Neural cell (in vitro differentiated cells): ENCODE measurements at regions not wholly inside any gene's neighbourhood (a gene's known extent, or its start where the extent isn't known, plus 50 kb on each side); places are given as distances from the start of the nearest gene placed in this dataset.

Experiments
- EP300 ChIP-seq: fragments of 450-650 bp; conservative IDR thresholded peaks from 2 replicates; pipeline ENCODE4 v1.6.1; 2014; ENCODE audit warnings: antibody characterized with exemption, mild to moderate bottlenecking, moderate library complexity; ENCODE audit not compliant: poor library complexity, severe bottlenecking
- EZH2 ChIP-seq: fragments of 200-600, 300-800 bp; shearing (Covaris generic), sonication (generic); IDR thresholded peaks from 2 replicates; pipeline ENCODE4 v1.6.1; 2014; ENCODE audit warnings: antibody characterized with exemption, low read length, borderline replicate concordance, mild to moderate bottlenecking; ENCODE audit not compliant: insufficient read depth, poor library complexity, severe bottlenecking
- POLR2AphosphoS5 ChIP-seq: IDR thresholded peaks from 2 replicates; pipeline ENCODE4 v1.6.1; 2012
- RAD21 ChIP-seq: fragments of 450-650 bp; conservative IDR thresholded peaks from 2 replicates; pipeline ENCODE4 v1.6.1; 2014; ENCODE audit warnings: antibody characterized with exemption, mild to moderate bottlenecking, moderate library complexity
- REST ChIP-seq: IDR thresholded peaks from 2 replicates; pipeline ENCODE4 v1.6.1; 2012; ENCODE audit warnings: borderline replicate concordance
- SMC3 ChIP-seq: fragments of 450-650 bp; conservative IDR thresholded peaks from 2 replicates; pipeline ENCODE4 v1.6.1; 2014; ENCODE audit warnings: antibody characterized with exemption, mild to moderate bottlenecking, moderate library complexity; ENCODE audit not compliant: poor library complexity
- TAF1 ChIP-seq: IDR thresholded peaks from 2 replicates; pipeline ENCODE4 v1.6.1; 2012; ENCODE audit warnings: low read depth
- TF ChIP-seq, protein P1 (sequence below): fragments of 450-650 bp; IDR thresholded peaks from 2 replicates; pipeline ENCODE4 v1.5.1; 2014; ENCODE audit warnings: antibody characterized with exemption, mild to moderate bottlenecking, moderate library complexity; ENCODE audit not compliant: poor library complexity, severe bottlenecking

DNA sequence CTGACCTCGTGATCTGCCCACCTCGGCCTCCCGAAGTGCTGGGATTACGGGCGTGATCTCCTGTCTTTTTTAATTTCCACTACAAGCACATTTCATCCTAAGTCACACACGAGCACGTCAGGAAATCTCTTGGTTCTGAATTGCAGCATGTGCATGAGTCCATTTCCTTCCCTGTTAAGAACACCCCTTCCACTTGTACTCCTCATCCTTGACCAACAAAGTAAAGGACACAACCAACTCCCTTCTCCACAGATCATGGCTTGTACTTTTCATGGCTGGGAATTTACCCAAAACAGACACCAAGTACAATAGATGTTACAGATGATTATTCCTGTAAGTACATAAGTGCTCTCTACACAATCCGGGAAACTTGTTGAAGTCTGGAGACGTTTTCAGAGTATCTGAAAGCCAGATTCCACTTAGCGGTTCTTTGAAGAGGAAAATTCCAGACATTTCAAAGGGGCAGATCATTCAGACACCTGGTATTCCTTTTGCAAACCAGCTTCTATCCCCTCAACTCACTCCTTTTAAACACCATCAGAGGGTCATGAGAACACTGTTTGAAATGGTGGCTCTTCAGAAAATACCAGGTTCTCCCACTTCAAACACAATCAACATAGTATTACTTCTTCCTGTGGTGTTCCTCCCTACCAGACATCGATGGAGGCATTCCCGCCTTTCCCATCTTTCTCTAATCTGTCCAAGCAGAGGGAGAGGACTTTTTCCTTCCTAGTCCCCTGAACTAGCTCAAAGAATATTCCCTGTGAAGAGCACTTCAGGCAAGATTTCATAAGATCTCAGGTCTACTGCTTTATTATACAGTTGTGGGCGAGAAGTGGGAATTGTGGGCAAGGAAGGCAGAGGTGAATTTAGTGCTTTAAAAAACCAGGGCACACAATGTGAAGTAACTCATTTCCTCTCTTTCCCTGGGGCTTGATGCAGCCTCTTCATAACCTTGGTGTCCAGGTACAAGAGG is 80.1 kb upstream of the TSC22D2 start:
- TF ChIP-seq, protein P1, sequence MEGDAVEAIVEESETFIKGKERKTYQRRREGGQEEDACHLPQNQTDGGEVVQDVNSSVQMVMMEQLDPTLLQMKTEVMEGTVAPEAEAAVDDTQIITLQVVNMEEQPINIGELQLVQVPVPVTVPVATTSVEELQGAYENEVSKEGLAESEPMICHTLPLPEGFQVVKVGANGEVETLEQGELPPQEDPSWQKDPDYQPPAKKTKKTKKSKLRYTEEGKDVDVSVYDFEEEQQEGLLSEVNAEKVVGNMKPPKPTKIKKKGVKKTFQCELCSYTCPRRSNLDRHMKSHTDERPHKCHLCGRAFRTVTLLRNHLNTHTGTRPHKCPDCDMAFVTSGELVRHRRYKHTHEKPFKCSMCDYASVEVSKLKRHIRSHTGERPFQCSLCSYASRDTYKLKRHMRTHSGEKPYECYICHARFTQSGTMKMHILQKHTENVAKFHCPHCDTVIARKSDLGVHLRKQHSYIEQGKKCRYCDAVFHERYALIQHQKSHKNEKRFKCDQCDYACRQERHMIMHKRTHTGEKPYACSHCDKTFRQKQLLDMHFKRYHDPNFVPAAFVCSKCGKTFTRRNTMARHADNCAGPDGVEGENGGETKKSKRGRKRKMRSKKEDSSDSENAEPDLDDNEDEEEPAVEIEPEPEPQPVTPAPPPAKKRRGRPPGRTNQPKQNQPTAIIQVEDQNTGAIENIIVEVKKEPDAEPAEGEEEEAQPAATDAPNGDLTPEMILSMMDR = no peak
- no peak for TF ChIP-seq EZH2
- TF ChIP-seq RAD21 = no peak
- no peak for TF ChIP-seq POLR2AphosphoS5
- TF ChIP-seq REST = no peak
- no peak for TF ChIP-seq EP300
- no peak for TF ChIP-seq TAF1
- TF ChIP-seq SMC3 = no peak
